Smooth muscle cell (in vitro differentiated cells): ENCODE measurements at regions not wholly inside any gene's neighbourhood (a gene's known extent, or its start where the extent isn't known, plus 50 kb on each side); places are given as distances from the start of the nearest gene placed in this dataset.
"Not testable (repeated sequence)": the region's sequence is repeated elsewhere in the genome, so short reads cannot be mapped to it uniquely, and the experiment has no call there.

Source experiments
- DNase-seq: peaks from one replicate; lab custom pipeline; 2025; ENCODE audit not compliant: unreplicated experiment; lab: John Stamatoyannopoulos, UW
- H2AFZ ChIP-seq: fragments of 200-600 bp; sonication (generic); 2 replicates; pipeline ENCODE4 v1.6.0; 2016; ENCODE audit warnings: antibody characterized with exemption, low read depth, mild to moderate bottlenecking
- H3F3A ChIP-seq: fragments of 200-600 bp; sonication (generic); 2 replicates; pipeline ENCODE4 v1.6.0; 2017; ENCODE audit warnings: antibody characterized with exemption, low read depth
- H3K27ac ChIP-seq: fragments of 200-600 bp; sonication (generic); 2 replicates; pipeline ENCODE4 v1.5.1; 2016; ENCODE audit warnings: low read depth, mild to moderate bottlenecking
- H3K27me3 ChIP-seq: fragments of 200-600 bp; sonication (generic); 2 replicates; pipeline ENCODE4 v1.6.1; 2016; ENCODE audit warnings: low read depth, mild to moderate bottlenecking
- H3K36me3 ChIP-seq: fragments of 200-600 bp; sonication (generic); 2 replicates; pipeline ENCODE4 v1.5.1; 2016; ENCODE audit warnings: low read depth
- H3K4me1 ChIP-seq: fragments of 200-600 bp; sonication (generic); 2 replicates; pipeline ENCODE4 v1.5.1; 2016; ENCODE audit warnings: low read depth
- H3K4me2 ChIP-seq: fragments of 200-600 bp; sonication (generic); 2 replicates; pipeline ENCODE4 v1.6.0; 2016; ENCODE audit warnings: mild to moderate bottlenecking
- H3K4me3 ChIP-seq: fragments of 200-600 bp; sonication (generic); 2 replicates; pipeline ENCODE4 v1.5.1; 2016; ENCODE audit warnings: mild to moderate bottlenecking
- H3K79me2 ChIP-seq: fragments of 200-600 bp; sonication (generic); 2 replicates; pipeline ENCODE4 v1.6.0; 2016; ENCODE audit warnings: low read depth, mild to moderate bottlenecking
- H3K9ac ChIP-seq: fragments of 200-600 bp; sonication (generic); 2 replicates; pipeline ENCODE4 v1.6.0; 2016; ENCODE audit warnings: low read depth
- H3K9me3 ChIP-seq: fragments of 200-600 bp; sonication (generic); replicated peaks from 2 replicates; pipeline ENCODE4 v1.5.1; 2016; ENCODE audit warnings: low read depth
- H4K20me1 ChIP-seq: fragments of 200-600 bp; sonication (generic); 2 replicates; pipeline ENCODE4 v1.6.0; 2016; ENCODE audit warnings: low read depth
- CTCF ChIP-seq: fragments of 200-600 bp; sonication (generic); IDR thresholded peaks from 2 replicates; pipeline ENCODE4 v1.5.1; 2017; ENCODE audit warnings: borderline replicate concordance, mild to moderate bottlenecking, antibody characterized with exemption; ENCODE audit not compliant: insufficient read depth, poor library complexity, severe bottlenecking
- WGBS: methylation state at CpG from one replicate; pipeline ENCODE4 v1.1.7; 2016; ENCODE audit warnings: low lambda C conversion rate; 5-methylcytosine and 5-hydroxymethylcytosine counted together

GRCh38 chr2:128416109-128416785 lies 97.6 kb upstream of the HS6ST1 start:
- DNase-seq, result no peak
- Histone ChIP-seq H3K4me2 (no peak overlapping the region), H3K4me3 (no peak overlapping the region), H3K9ac (no peak overlapping the region), H3K4me1 (no peaks in the 10 kb centered on the region), H3K9me3 (no peaks in the 10 kb centered on the region), H3F3A (no peaks in the 10 kb centered on the region), H3K27me3 (peaks cover 4% of the 10 kb centered on the region), H3K79me2 (no peaks in the 10 kb centered on the region), H3K36me3 (no peaks in the 10 kb centered on the region), H2AFZ (no peak overlapping the region), H4K20me1 (no peaks in the 10 kb centered on the region), H3K27ac (no peak overlapping the region)
- 81% methylated on average over 9 of the region's 9 CpGs for WGBS
- no peak for TF ChIP-seq CTCF

- Histone ChIP-seq H3K79me2 (no peaks in the 10 kb centered on the region), H3K4me1 (no peaks in the 10 kb centered on the region), H2AFZ (no peak overlapping the region), H3K4me2 (no peak overlapping the region), H3K9me3 (no peaks in the 10 kb centered on the region), H4K20me1 (no peaks in the 10 kb centered on the region), H3K27me3 (peaks cover 4% of the 10 kb centered on the region), H3F3A (no peaks in the 10 kb centered on the region), H3K4me3 (no peak overlapping the region), H3K36me3 (no peaks in the 10 kb centered on the region), H3K27ac (no peak overlapping the region), H3K9ac (no peak overlapping the region)
- 83% methylated on average over 3 of the region's 3 CpGs for WGBS
- no peak for TF ChIP-seq CTCF
- DNase-seq, result no peak
These were observed 98.1 kb upstream of the HS6ST1 start for GRCh38 chr2:128416806-128417205.

DNA sequence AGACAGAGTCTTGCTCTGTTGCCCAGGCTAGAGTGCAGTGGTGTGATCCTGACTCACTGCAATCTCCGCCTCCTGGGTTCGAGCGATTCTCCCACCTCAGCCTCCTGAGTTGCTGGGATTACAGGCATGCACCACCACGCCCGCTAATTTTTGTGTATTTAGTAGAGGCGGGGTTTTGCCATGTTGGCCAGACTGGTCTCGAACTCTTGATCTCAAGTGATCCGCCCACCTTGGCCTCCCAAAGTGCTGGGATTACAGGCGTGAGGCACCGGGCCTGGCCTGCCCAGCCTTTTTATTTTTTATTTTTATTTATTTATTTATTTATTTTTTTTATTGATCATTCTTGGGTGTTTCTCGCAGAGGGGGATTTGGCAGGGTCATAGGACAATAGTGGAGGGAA lies 98.6 kb upstream of the HS6ST1 start:
- not testable (repeated sequence) for H3K36me3 ChIP-seq, H2AFZ ChIP-seq, H3K79me2 ChIP-seq, H3K4me2 ChIP-seq, H3K27me3 ChIP-seq, DNase-seq, H3K4me3 ChIP-seq, H3K9me3 ChIP-seq, H4K20me1 ChIP-seq, H3K9ac ChIP-seq, H3F3A ChIP-seq, H3K27ac ChIP-seq, H3K4me1 ChIP-seq
- WGBS, result 92% methylated on average over 11 of the region's 11 CpGs

GRCh38 chr2:128420131-128420530 lies 101.5 kb upstream of the HS6ST1 start:
- Histone ChIP-seq H4K20me1 (no peaks in the 10 kb centered on the region), H3K9ac (no peak overlapping the region), H2AFZ (no peak overlapping the region), H3K27ac (no peak overlapping the region), H3K4me1 (peaks cover 9% of the 10 kb centered on the region), H3K79me2 (no peaks in the 10 kb centered on the region), H3K4me3 (no peak overlapping the region), H3K27me3 (peaks cover 4% of the 10 kb centered on the region), H3F3A (no peaks in the 10 kb centered on the region), H3K9me3 (no peaks in the 10 kb centered on the region), H3K4me2 (no peak overlapping the region), H3K36me3 (no peaks in the 10 kb centered on the region)
- no peak for DNase-seq
- no peak for TF ChIP-seq CTCF
- 97% methylated on average over 6 of the region's 6 CpGs for WGBS
